GM21576 (cell line): ENCODE measurements at regions not wholly inside any gene's neighbourhood (a gene's known extent, or its start where the extent isn't known, plus 50 kb on each side); places are given as distances from the start of the nearest gene placed in this dataset.

Experiments used
- ATAC-seq: cut with Tn5 transposase; IDR thresholded peaks from one replicate; pipeline ENCODE4 v1.9.1; 2021; ENCODE audit warnings: mild to moderate bottlenecking, moderate library complexity; ENCODE audit not compliant: unreplicated experiment

GRCh38 chr15:98381446-98381845 lies 266.9 kb upstream of the IGF1R start:
- no peak for ATAC-seq

- ATAC-seq = no peak
Measured at GRCh38 chr15:98382139-98382538, 266.2 kb upstream of the IGF1R start.

GRCh38 chr15:98383571-98383970 lies 264.8 kb upstream of the IGF1R start:
- no peak for ATAC-seq

GRCh38 chr15:98384328-98385029 lies 263.9 kb upstream of the IGF1R start:
- no peak for ATAC-seq

- ATAC-seq = no peak
Measured at GRCh38 chr15:98385752-98386381, 262.5 kb upstream of the IGF1R start.

DNA sequence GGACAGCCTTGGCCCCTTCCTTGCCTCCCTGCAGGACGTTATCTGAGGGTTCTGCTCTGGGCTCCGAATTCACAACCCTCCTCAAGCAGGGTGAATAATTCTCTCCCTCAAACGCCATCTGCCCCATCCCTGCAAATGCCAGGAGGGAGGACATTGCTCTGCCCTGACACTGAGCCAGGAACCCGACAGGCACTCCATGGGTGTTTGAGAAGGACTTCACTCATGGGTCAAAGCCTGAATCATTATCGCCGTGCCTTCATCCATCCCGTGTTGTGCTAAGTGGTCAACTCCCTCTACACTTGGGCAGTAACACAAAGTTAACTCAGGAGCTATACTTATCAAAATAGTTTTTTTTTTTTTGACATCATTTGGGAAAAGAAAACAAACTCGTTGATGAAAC lies 261.8 kb upstream of the IGF1R start:
- ATAC-seq = no peak

DNA sequence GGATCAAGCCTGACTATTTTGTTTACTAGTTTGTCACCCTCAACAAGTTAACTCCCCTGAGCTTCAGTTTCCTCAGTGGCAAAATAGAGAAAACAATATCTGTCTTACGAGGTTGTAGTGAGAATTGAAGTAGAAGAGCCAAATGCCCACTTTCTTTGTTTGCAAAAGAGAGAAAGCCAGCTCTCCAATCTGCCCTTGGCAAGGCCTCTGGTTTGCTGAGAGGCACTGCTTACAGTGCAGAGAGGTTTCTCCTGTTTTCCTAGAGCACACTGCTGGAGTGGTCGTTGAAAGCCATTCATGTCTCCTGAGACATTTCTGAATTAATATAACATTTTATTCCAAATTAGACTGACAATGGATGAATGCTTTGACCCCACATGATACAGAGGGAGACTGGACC lies 260.5 kb upstream of the IGF1R start:
- ATAC-seq = no peak

DNA sequence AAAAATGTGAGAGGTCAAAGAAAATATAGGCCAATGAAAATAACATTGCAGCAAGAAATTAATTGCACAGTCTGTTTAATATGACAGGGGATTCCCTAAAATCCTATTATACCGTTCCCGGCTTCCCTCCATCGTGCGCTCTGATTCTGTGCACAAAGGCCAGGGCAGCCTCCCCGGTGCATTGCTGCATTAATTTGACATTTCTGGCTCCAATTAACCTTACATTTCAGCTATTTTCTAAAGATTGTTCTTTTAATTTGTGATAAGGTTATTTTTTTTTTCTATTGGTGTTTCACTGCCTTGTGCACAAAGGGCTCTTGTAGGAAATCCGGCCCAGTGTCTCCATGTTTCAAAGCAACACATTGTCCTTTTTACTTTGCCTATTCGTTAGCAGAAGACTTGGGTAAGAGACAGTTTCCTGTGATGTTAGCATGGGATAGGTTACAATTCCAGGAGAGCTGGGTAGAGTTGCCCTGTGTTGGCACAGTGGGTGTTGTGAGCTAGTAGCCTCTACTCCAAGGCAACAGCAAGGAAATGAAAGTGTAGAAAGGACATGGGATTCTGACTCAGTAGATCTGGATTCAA lies 257.3 kb upstream of the IGF1R start:
- ATAC-seq = no peak

GRCh38 chr15:98391568-98391967 lies 256.8 kb upstream of the IGF1R start:
- ATAC-seq = no peak

DNA sequence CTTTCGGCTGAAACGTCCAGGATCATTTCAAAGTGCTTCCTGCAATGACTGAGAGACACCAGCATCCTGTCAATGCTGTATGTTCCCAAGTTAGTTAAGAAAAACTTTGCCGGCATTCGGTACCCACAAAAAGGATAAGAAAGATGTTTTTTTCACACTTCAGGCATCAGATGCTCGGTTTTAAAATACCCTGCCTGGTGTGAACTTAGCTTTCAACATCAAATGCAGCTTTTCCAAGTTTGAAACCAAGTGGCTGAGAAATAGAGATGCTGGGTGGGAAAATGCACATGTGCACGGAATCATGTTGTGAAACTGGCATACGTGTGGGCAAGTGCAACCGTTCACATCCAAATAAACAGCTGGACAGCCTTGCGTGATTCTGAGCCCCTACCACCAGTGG lies 254.9 kb upstream of the IGF1R start:
- ATAC-seq = no peak

DNA sequence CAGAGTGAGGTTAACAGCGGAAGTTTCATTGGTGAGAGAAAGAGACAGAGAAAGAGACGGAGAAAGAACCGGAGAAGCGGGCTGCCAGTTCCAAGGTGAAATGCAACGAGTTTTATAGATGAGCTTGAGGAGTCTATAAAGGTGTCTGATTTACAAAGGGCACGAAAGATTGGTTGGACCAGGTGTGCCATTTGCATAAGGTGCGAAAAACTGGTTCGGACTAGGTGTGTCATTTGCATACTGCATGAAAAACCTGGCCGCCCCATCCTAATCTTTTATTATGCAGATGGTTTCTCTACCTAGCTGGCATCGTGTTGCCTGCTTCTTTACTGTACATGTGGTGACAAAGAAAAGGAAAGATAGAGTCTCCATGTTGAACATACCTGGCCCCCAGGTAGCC lies 253.8 kb upstream of the IGF1R start:
- ATAC-seq = no peak

- ATAC-seq = no peak
Measured at GRCh38 chr15:98395974-98396610, 252.2 kb upstream of the IGF1R start.

DNA sequence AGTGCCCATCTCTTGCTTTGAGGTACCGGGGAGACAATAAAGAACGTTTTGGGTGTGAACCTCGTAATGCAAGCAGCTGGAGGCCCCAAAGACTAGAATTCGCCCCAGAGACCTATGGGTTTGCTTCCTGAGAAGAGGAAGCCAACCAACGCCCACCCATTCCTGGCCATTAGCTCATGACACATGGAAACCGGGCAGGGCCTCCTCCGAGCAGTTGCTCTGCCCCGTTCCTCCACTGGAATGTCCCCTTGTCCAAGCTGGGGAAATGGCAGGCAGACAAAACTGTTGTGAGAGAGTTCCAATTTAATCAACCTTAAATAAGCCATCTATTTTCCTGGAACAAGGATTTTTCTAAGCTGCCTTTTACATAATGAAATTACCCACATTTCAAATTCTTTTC lies 250.9 kb upstream of the IGF1R start:
- no peak for ATAC-seq

- ATAC-seq = no peak
Measured at GRCh38 chr15:98398056-98398455, 250.3 kb upstream of the IGF1R start.

DNA sequence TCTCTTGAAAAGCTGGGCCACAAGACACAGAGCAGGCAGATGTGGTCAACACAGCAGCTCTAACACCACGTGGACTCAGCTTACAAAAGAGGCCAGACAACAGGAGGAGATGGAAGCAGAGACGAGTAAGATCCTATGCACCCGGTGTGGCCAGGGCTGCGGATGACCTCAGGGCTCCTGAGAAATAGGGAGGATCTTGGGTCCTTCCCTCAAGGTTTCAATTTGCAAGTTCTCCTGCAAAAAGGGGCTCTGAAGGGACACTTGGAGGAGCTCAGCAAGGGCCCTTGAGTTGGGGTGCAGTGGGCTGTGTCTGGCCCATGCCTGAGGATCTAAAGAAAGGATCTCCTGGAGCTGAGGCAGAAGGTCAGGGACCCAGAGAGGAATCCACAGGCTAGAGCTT lies 249.5 kb upstream of the IGF1R start:
- ATAC-seq = no peak

DNA sequence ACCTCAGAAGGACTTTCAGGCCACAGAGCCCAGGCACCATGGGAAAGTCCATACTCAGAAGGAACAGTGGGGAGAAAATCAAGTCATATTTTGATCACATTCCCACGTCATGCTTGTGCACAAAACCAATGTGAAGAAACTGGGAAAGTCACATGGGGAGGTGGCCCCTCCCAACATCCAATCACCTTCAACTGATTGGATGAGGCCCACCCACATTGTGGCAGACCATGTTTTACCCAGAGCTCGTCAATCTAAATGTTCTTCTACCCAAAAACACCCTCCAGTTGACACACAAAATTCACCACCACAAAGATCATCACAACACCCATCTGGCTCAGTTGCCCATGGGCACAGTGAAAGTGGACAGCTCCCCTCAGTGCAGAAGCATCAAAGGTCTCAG lies 248.2 kb upstream of the IGF1R start:
- no peak for ATAC-seq

DNA sequence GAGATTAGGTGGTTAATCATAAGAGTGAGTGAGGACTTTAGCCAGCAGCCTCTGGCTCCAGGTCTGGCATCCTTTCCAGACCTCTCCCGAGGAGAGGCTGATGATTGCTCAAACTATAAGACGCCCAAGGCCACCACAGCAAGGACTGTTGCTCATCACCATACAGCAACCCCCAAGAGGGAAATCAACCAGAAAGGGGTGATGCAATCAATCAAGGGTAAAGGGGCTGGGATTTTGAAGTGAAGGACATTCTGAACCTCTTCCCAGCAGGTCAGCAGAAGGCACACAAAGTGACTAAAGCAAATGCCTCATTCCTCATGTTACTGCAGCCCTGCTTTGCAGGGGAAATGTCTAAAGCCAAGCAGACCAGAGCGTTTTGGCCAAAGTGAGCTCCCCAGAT lies 247.3 kb upstream of the IGF1R start:
- no peak for ATAC-seq

DNA sequence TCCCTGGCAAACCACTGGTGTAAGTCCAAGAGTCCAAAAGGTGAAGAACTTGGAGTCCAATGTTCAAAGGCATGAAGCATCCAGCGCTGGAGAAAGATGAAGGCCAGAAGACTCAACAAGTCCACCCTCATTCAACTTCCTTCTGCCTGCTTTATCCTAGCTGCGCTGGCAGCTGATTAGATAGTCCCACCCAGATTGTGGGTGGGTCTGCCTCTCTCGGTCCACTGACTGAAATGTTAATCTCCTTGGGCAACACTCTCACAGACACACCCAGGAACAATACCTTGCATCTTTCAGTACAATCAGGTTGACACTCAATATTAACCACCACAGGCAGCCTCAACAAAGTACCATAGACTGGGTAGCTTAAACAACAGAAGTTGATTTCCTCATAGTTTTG lies 245.9 kb upstream of the IGF1R start:
- no peak for ATAC-seq

DNA sequence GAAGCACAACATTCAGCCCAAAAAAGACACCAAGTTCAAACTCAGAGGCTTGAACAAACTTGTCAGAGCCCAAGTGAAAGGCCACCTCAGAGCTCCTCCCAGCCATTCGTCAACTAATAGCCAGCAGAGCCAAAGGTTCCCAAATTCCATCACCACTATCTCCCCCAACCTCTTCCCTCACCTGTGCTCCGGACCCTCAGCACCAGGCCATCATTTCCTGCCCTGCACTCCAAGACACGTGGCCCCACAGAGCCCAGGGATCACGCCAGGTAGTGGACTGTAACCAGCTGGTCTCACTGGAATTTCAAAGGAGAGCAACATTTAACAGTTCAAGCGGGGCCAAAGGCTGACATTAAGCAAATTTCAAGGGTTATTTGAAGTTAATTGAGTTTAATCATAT lies 245.2 kb upstream of the IGF1R start:
- no peak for ATAC-seq

DNA sequence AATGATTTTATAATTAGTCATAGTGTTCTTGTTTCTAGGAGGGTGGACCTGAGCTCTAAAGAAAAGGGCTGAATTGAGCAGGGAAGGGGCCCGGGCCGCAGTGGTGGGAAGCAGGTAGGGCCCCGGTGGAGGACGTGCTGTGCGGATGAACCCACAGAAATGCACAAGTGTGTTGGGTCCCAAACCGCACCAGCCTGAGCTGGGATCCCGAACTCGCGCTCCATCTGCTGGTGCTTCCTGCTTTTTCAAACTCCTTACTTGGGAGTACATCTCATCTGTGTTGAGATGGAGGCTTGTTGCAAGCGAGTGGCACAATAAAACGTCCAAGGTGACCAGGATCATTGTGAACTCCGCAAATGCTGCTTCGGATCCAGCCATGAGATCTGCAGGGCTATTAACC lies 244.8 kb upstream of the IGF1R start:
- no peak for ATAC-seq

GRCh38 chr15:98405013-98405412 lies 243.3 kb upstream of the IGF1R start:
- no peak for ATAC-seq

DNA sequence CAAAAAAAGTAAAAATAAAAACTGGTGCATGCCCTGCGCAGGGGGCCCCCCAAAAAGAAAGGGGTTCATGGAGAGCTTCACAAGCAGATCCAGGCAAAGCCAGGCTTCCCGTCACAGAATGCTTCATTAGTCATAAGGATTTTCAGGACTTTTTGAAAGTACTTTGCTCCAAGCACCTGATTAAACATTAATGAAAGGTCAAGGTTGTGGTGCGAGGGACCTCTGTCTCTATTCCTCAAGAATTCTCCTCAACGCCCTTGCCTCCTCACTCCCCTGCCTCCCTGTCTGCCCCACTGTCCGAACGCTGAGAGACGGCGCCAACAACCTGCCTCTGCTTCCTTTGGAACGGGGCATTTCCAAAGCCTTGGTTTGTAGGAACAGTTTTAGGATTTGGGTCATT lies 240.1 kb upstream of the IGF1R start:
- ATAC-seq = no peak
